H9 (cell line): ENCODE measurements at regions not wholly inside any gene's neighbourhood (a gene's known extent, or its start where the extent isn't known, plus 50 kb on each side); places are given as distances from the start of the nearest gene placed in this dataset.

Source experiments
- DNase-seq: peaks from one replicate; pipeline ENCODE4 v3.0.0-alpha.2; 2017
- H2AFZ ChIP-seq: one replicate; pipeline ENCODE4 v1.6.1; 2013; ENCODE audit warnings: mild to moderate bottlenecking, low read length, control low read depth, moderate library complexity
- H2AK5ac ChIP-seq: 2 replicates; pipeline ENCODE4 v1.6.1; 2013; ENCODE audit warnings: low read length, control low read depth, mixed read lengths; ENCODE audit not compliant: insufficient read length
- H2BK120ac ChIP-seq: one replicate; pipeline ENCODE4 v1.6.1; 2013; ENCODE audit warnings: low read depth, mild to moderate bottlenecking, low read length, control low read depth, inconsistent platforms; ENCODE audit not compliant: poor library complexity, severe bottlenecking
- H2BK12ac ChIP-seq: 2 replicates; pipeline ENCODE4 v1.6.1; 2013; ENCODE audit warnings: low read length, control low read depth, mixed read lengths, low read depth; ENCODE audit not compliant: insufficient read length
- H2BK15ac ChIP-seq: 2 replicates; pipeline ENCODE4 v1.6.1; 2013; ENCODE audit warnings: low read depth, low read length, control low read depth
- H2BK20ac ChIP-seq: one replicate; pipeline ENCODE4 v1.6.1; 2013; ENCODE audit warnings: low read depth, mild to moderate bottlenecking, low read length, control low read depth, inconsistent platforms; ENCODE audit not compliant: poor library complexity, severe bottlenecking
- H2BK5ac ChIP-seq: 2 replicates; pipeline ENCODE4 v1.6.1; 2013; ENCODE audit warnings: low read length, control low read depth, mixed read lengths; ENCODE audit not compliant: insufficient read length
- H3K14ac ChIP-seq: 2 replicates; pipeline ENCODE4 v1.6.1; 2013; ENCODE audit warnings: low read length, control low read depth; ENCODE audit not compliant: insufficient read depth
- H3K18ac ChIP-seq: 2 replicates; pipeline ENCODE4 v1.6.1; 2013; ENCODE audit warnings: low read depth, mild to moderate bottlenecking, mixed read lengths, low read length, control low read depth; ENCODE audit not compliant: insufficient read length
- H3K23ac ChIP-seq: 2 replicates; pipeline ENCODE4 v1.6.1; 2013; ENCODE audit warnings: low read length, control low read depth, mixed read lengths, low read depth; ENCODE audit not compliant: insufficient read length
- H3K23me2 ChIP-seq: 2 replicates; pipeline ENCODE4 v1.6.1; 2013; ENCODE audit warnings: low read depth, mild to moderate bottlenecking, mixed read lengths, low read length, control low read depth; ENCODE audit not compliant: insufficient read length, poor library complexity, severe bottlenecking
- H3K27ac ChIP-seq: 2 replicates; pipeline ENCODE4 v1.5.1; 2013; ENCODE audit warnings: low read length, control low read depth, mixed read lengths, low read depth; ENCODE audit not compliant: insufficient read length
- H3K27me3 ChIP-seq: 2 replicates; pipeline ENCODE4 v1.6.1; 2013; ENCODE audit warnings: low read length, control low read depth, inconsistent platforms; ENCODE audit not compliant: insufficient read depth
- H3K4ac ChIP-seq: 2 replicates; pipeline ENCODE4 v1.6.1; 2013; ENCODE audit warnings: low read depth, mild to moderate bottlenecking, control low read depth, inconsistent platforms, low read length, moderate library complexity
- H3K4me1 ChIP-seq: 2 replicates; pipeline ENCODE4 v1.6.1; 2013; ENCODE audit warnings: low read length, control low read depth, inconsistent platforms; ENCODE audit not compliant: insufficient read depth
- H3K4me2 ChIP-seq: 2 replicates; pipeline ENCODE4 v1.6.1; 2013; ENCODE audit warnings: low read length, control low read depth, mixed read lengths; ENCODE audit not compliant: insufficient read length, insufficient read depth
- H3K56ac ChIP-seq: 2 replicates; pipeline ENCODE4 v1.6.1; 2013; ENCODE audit warnings: low read depth, mild to moderate bottlenecking, mixed read lengths, low read length, control low read depth; ENCODE audit not compliant: insufficient read length
- H3K79me1 ChIP-seq: 2 replicates; pipeline ENCODE4 v1.6.1; 2013; ENCODE audit warnings: low read depth, mild to moderate bottlenecking, moderate library complexity, low read length, control low read depth, inconsistent platforms; ENCODE audit not compliant: insufficient read depth, poor library complexity, severe bottlenecking
- H3K79me2 ChIP-seq: 2 replicates; pipeline ENCODE4 v1.6.1; 2013; ENCODE audit warnings: low read length, control low read depth, inconsistent platforms; ENCODE audit not compliant: insufficient read depth
- H3K9ac ChIP-seq: 2 replicates; pipeline ENCODE4 v1.6.1; 2013; ENCODE audit warnings: low read length, control low read depth, mixed read lengths; ENCODE audit not compliant: insufficient read length; ENCODE audit errors: extremely low read depth
- H3K9me3 ChIP-seq: one replicate; pipeline ENCODE4 v1.6.1; 2013; ENCODE audit warnings: low read depth, low read length, inconsistent platforms; ENCODE audit not compliant: control insufficient read depth
- H3T11ph ChIP-seq: one replicate; pipeline ENCODE4 v1.6.1; 2013; ENCODE audit warnings: mild to moderate bottlenecking, low read length, control low read depth, inconsistent platforms
- H4K20me1 ChIP-seq: one replicate; pipeline ENCODE4 v1.6.1; 2013; ENCODE audit not compliant: control insufficient read depth, insufficient read length, insufficient read depth
- H4K5ac ChIP-seq: 2 replicates; pipeline ENCODE4 v1.6.1; 2013; ENCODE audit warnings: low read depth, mild to moderate bottlenecking, mixed read lengths, low read length, control low read depth; ENCODE audit not compliant: insufficient read length
- H4K8ac ChIP-seq: replicated peaks from 2 replicates; pipeline ENCODE4 v1.6.1; 2013; ENCODE audit warnings: low read length, control low read depth, mixed read lengths, low read depth; ENCODE audit not compliant: insufficient read length
- H4K91ac ChIP-seq: 2 replicates; pipeline ENCODE4 v1.6.1; 2013; ENCODE audit warnings: low read depth, mild to moderate bottlenecking, moderate library complexity, mixed read lengths, low read length, control low read depth; ENCODE audit not compliant: insufficient read length
- H3K27ac Mint-ChIP-seq, 3 experiments: 2 replicates in 2 of 3; 3 replicates in 1 of 3; pipeline ENCODE4 v1.8.0; 2020 to 2021; ENCODE audit warnings: mixed read lengths in 3 of 3, mild to moderate bottlenecking in 1 of 3, moderate library complexity in 1 of 3
- H3K27me3 Mint-ChIP-seq: 2 replicates; pipeline ENCODE4 v1.8.0; 2021; ENCODE audit warnings: low read depth, mild to moderate bottlenecking, moderate library complexity, mixed read lengths
- H3K36me3 Mint-ChIP-seq, 3 experiments: 2 replicates in 2 of 3; 3 replicates in 1 of 3; pipeline ENCODE4 v1.8.0; 2020 to 2021; ENCODE audit warnings: low read depth in 3 of 3, mixed read lengths in 3 of 3; ENCODE audit not compliant: insufficient read depth in 1 of 3
- H3K4me1 Mint-ChIP-seq, 2 experiments: 2 replicates each; pipeline ENCODE4 v1.8.0; 2020; ENCODE audit warnings: mixed read lengths in 2 of 2
- H3K4me3 Mint-ChIP-seq, 2 experiments: 2 replicates in 1 of 2; 3 replicates in 1 of 2; pipeline ENCODE4 v1.8.0; 2020 to 2021; ENCODE audit warnings: mild to moderate bottlenecking in 2 of 2, mixed read lengths in 2 of 2, moderate library complexity in 1 of 2
- H3K9me3 Mint-ChIP-seq, 2 experiments: 2 replicates in 1 of 2; 3 replicates in 1 of 2; pipeline ENCODE4 v1.8.0; 2020; ENCODE audit warnings: mild to moderate bottlenecking in 2 of 2, mixed read lengths in 2 of 2, moderate library complexity in 1 of 2
- WGBS: extraction: QIAGEN DNeasy Blood & Tissue Kit; methylation state at CpG from one replicate; pipeline ENCODE4 v1.1.7; 2013; ENCODE audit warnings: missing lambda C conversion rate, low lambda C conversion rate, mixed read lengths; ENCODE audit not compliant: insufficient read length; ENCODE audit errors: extremely low coverage; 5-methylcytosine and 5-hydroxymethylcytosine counted together
- TF ChIP-seq, protein P1 (sequence below): fragments of 200-600 bp; sonication (generic); conservative IDR thresholded peaks from 3 replicates; pipeline ENCODE4 v1.8.0; 2021; ENCODE audit warnings: antibody characterized with exemption, mild to moderate bottlenecking

DNA sequence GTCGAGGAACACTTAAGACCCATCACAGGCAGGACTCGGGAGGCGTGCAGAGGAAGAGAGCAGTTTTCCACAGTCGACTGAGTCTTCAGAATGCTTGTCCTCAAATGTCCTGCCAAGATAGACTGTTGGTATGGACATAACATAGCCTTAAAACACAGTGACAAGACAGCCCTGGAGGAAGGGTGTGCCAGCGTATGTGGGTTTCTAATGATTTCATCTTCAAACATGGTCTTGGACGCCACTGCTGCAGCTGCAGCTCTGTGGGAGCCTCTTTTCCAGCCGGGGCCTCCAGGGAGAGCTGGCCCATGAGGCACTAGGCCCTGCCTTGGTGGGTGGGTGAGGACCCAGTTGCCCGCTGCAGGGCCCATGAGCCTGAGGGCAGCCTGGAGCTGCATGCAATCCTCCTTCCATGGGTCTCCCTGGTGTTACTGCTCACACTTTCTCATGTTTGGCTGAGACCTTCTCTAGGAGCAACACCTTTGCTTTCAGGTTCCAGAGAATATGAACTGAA, 198.6 kb downstream of the KLF13 start:
- Histone ChIP-seq H2BK5ac (no peak overlapping the region), H4K20me1 (no peaks in the 10 kb centered on the region), H3K23ac (no peak overlapping the region), H3K79me1 (no peaks in the 10 kb centered on the region), H2AFZ (no peak overlapping the region), H3K9me3 (no peaks in the 10 kb centered on the region), H3K4me1 (peaks cover 11% of the 10 kb centered on the region; the same call in 1 of the 2 replicates), H3K27ac (no peak overlapping the region), H2BK12ac (no peak overlapping the region), H3K79me2 (no peaks in the 10 kb centered on the region), H3T11ph (no peak overlapping the region), H3K27me3 (no peaks in the 10 kb centered on the region), H3K9ac (no peak overlapping the region), H2BK20ac (no peak overlapping the region), H3K14ac (no peak overlapping the region), H3K56ac (no peak overlapping the region), H3K18ac (no peak overlapping the region), H2AK5ac (no peak overlapping the region), H4K91ac (no peak overlapping the region), H2BK120ac (no peak overlapping the region), H3K4me2 (no peak overlapping the region), H3K23me2 (no peaks in the 10 kb centered on the region), H2BK15ac (no peak overlapping the region), H3K4ac (no peak overlapping the region), H4K8ac (no peak overlapping the region), H4K5ac (no peak overlapping the region)
- Mint-ChIP-seq H3K4me3 (no peak overlapping the region), H3K27me3 (peaks cover 5% of the 10 kb centered on the region), H3K27ac (no peak overlapping the region; a peak in 1 of 7 replicates), H3K36me3 (no peaks in the 10 kb centered on the region; a peak in 1 of 7 replicates), H3K4me1 (peaks cover 32 to 33% of the 10 kb centered on the region in 2 experiments), H3K9me3 (no peaks in the 10 kb centered on the region; a peak in 1 of 5 replicates)
- TF ChIP-seq, protein P1, sequence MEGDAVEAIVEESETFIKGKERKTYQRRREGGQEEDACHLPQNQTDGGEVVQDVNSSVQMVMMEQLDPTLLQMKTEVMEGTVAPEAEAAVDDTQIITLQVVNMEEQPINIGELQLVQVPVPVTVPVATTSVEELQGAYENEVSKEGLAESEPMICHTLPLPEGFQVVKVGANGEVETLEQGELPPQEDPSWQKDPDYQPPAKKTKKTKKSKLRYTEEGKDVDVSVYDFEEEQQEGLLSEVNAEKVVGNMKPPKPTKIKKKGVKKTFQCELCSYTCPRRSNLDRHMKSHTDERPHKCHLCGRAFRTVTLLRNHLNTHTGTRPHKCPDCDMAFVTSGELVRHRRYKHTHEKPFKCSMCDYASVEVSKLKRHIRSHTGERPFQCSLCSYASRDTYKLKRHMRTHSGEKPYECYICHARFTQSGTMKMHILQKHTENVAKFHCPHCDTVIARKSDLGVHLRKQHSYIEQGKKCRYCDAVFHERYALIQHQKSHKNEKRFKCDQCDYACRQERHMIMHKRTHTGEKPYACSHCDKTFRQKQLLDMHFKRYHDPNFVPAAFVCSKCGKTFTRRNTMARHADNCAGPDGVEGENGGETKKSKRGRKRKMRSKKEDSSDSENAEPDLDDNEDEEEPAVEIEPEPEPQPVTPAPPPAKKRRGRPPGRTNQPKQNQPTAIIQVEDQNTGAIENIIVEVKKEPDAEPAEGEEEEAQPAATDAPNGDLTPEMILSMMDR, result no peak
- DNase-seq, result no peak
- no CpG with 5 or more reads among the region's 8 CpGs for WGBS
